ENCODE measurements at regions not wholly inside any gene's neighbourhood (a gene's known extent, or its start where the extent isn't known, plus 50 kb on each side); places are given as distances from the start of the nearest gene placed in this dataset.
"Not testable (repeated sequence)": the region's sequence is repeated elsewhere in the genome, so short reads cannot be mapped to it uniquely, and the experiment has no call there.

DNA sequence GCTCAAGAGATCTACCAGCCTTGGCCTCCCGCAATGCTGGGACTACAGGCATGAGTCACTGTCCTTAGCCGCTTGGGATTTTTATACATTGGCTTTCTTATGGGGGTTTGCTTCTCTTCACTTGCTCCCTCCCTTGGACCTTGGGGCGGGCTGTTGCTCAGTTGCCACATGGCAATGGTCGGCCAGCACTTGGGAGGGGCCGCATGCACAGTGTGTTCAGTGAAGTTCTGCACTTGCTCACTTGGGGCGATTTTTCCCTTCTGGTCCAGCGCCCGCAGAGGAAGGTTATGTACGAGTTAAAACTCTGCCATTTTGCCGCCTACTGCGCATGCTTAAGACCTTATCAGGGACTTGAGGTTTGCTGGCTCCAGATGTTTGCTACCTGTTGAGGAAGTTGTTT, 1367.6 kb upstream of the CDH8 start:
- DNase-seq (ENCODE audit: low read depth), result no peak

DNA sequence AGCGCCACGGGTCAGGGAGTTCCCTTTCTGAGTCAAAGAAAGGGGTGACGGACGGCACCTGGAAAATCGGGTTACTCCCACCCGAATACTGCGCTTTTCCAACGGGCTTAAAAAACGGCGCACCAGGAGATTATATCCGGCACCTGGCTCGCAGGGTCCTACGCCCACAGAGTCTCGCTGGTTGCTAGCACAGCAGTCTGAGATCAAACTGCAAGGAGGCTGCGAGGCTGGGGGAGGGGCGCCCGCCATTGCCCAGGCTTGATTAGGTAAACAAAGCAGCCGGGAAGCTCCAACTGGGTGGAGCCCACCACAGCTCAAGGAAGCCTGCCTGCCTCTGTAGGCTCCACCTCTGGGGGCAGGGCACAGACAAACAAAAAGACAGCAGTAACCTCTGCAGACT, 1352.0 kb upstream of the CDH8 start:
- not testable (repeated sequence) for DNase-seq (ENCODE audit: low read depth)

GRCh38 chr16:63385714-63386432, 1349.6 kb upstream of the CDH8 start:
- DNase-seq (ENCODE audit: low read depth), result no peak

DNA sequence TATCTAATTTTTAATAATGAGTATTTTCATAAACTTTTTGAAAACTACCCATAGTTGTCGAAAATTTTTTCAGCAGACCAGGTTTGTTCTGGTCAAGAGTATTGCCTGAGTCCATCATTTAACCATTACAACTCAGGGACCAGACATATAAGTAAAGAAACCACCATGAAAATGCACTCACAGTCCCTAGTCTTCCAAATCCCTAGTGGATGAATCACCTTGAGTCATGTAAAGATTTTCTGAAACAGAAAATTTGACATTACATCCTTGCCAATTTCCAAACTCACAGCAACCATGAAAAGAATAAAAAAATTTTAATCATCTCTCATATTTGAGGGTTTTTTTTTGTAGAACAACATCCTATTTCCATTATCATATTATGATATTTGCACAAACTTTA, 1337.5 kb upstream of the CDH8 start:
- no peak for DNase-seq (ENCODE audit: low read depth)

- DNase-seq (ENCODE audit: low read depth), result no peak
Observed at GRCh38 chr16:63372815-63373214, 1336.6 kb upstream of the CDH8 start.

DNA sequence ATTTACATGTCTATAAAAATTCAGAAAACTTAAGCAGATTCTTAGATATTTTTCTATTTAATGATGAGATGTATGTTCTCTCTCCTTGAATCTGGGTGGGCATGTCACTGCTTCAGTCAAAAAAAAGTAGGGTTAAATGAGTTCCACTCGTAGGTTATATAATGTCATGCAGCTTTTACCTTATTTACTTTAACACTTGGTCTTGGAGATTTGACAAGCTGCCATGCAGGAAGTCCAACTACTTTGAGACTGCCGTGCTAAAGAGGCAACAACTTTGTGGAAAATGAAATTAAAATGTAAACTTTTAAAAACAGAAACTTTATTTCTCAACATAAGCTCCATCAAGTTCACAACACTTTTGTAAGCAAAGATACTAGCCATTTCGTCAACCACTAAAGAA, 1336.0 kb upstream of the CDH8 start:
- no peak for DNase-seq (ENCODE audit: low read depth)

GRCh38 chr16:63365649-63366304, 1329.5 kb upstream of the CDH8 start:
- no peak for DNase-seq (ENCODE audit: low read depth)

- DNase-seq (ENCODE audit: low read depth), result no peak
Observed at GRCh38 chr16:63363738-63364137, 1327.5 kb upstream of the CDH8 start.

- peak; percentile 33 for DNase-seq (ENCODE audit: low read depth)
Observed at GRCh38 chr16:63361032-63361624, 1324.9 kb upstream of the CDH8 start.

DNA sequence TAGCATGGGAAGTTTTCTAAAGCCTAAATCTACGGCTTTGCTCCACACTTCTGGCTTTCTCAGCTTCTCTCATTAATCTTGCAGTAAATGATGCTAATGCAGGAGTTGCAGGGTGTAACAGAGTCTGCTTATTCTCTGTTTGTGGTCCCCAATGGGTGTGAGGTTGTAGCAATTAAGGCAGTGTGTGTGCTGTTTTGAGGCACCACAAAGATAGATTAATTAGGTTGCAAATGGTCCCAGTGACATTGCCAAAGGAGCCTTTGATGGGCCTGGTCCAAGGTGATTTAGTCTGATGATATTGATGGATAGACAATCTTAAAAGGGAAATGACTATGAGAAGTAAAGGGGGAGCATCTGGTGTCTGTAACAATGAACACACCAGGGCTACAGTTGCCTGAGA, 1313.7 kb upstream of the CDH8 start:
- no peak for DNase-seq (ENCODE audit: low read depth)

DNA sequence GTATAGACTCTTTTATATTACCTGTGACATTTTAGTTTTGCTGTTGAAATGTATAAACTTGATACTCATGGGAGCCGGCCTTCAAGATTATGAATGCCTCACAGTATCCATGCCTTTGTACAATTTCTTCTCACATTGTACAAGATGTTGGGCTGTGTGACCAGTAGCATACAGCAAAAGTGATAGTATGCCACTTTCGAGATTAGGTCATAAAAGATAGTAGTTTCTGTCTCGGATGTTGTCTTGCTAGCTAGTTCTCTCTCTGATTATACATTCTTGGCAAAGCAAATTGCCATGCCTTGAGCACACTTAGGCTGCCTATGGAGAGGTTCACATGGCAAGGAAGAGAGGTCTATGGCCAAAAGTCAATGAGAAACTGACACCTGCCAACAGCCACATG, 1309.8 kb upstream of the CDH8 start:
- no peak for DNase-seq (ENCODE audit: low read depth)

GRCh38 chr16:63337264-63337663, 1301.0 kb upstream of the CDH8 start:
- no peak for DNase-seq (ENCODE audit: low read depth)

DNA sequence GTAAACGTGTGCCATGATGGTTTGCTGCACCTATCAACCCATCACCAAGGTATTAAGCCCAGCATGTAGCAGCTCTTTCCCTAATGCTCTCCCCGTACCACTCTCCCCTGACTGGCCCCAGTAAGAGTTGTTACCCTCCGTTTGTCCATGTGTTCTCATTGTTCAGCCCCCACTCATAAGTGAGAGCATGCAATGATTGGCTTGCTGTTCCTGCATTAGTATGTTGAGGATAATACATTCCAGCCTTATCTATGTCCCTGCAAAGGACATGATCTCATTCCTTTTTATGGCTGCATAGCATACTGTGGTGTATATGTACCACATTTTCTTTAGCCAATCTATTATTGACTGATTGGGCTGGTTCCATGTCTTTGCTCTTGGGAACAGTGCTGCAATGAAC, 1294.9 kb upstream of the CDH8 start:
- no peak for DNase-seq (ENCODE audit: low read depth)

- no peak for DNase-seq (ENCODE audit: low read depth)
Observed at GRCh38 chr16:63326736-63327339, 1290.6 kb upstream of the CDH8 start.

DNA sequence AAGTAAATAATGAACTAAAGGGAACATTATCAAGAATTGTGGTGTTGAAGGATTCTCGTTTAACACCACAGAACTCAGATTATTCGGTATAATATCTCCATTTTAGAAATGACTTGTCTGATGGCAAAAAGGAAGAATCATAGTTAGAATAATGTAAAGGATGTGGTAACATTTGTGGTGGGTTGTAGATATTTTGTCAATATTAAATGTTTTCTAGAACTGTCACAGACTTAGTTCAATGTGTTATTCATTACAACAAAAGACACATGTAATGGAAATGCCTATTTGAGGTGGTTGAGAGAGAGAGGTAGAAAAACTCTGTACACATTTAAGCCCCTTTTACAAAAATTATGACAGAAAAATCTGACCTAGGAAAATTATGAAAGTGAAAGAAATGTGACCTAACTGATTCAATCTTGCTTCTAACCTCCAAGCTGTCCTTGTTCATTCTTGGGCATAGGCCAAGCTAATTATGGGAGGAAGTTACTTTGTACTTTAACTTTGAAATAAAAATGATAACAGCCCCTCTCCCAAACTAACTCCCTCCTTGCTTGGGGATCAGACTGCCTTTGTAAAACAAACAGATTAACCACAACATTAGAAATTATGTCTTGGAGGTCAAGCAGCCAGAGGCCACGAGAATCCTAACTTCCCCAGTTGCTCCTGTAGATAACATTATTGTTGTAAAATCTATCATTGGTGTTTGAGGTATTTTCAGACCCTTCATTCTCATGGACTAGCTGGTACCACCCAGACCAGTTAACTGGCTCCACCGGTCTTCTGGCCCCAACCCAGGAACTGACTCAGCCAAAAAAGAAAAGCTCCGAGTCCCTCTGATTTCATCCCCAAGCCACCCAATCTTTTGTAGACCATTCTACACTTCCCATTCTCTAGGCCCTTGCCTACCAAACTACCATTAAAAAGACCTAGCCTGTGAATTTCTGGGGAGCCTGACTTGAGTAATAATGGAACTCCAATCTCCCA, 1287.8 kb upstream of the CDH8 start:
- no peak for DNase-seq (ENCODE audit: low read depth)

GRCh38 chr16:63323055-63323454, 1286.8 kb upstream of the CDH8 start:
- DNase-seq (ENCODE audit: low read depth), result peak; percentile 10

- no peak for DNase-seq (ENCODE audit: low read depth)
Observed at GRCh38 chr16:63315229-63315628, 1279.0 kb upstream of the CDH8 start.

DNA sequence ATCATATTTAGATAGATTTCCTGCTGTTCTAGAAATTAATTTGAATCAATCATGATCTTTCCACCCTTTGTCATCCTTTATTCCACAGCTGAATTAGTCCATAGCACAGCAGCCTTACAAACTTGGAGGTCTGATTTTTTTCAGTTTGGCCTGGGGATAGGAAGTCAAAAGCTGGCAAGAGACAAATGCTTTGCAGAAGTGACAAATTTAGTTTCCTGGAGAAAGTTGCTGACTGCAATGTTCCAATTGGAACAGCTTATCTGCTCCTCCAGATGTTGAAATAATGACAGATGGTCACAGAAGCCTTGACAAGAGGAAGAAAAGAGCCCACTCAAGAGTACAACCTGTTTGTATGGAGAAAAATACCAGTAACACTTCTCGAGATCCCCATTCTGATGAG, 1276.1 kb upstream of the CDH8 start:
- no peak for DNase-seq (ENCODE audit: low read depth)

DNA sequence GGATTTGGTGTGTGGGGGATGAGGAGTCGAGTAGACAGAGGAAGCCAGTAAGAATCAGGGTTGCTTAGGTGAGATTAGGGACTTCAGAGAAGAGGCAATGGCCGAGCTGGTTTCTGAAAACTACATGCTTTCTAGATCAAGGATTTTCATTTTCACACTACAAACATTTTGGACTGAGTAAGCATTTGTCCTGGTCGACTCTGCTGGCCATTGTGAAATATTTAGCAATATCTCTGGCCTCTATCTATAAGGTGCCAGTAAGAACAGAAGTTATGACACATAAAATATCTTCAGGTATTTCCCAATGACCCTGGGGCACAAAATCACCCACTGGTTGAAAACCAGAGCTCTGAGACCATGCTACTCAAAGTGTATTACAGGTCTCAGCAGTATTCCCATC, 1275.1 kb upstream of the CDH8 start:
- no peak for DNase-seq (ENCODE audit: low read depth)

DNA sequence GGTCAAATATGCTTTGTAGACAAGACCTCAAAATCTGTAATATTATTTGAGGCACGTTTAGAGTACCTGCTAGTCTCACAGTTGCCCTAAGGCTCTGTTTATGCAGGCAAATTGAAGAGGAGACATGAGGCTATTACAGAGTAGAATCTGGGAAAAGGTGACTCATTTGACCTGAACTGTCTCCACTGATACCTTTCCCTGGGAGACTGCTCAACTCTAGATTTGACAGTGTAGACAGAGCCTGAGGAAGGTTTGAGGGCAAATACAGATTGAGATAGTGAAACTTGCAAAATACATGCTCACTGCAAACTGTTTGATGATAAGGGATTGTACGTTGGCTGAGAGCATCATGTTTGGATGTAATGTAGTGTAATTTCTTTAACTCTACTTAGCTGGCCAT, 1266.6 kb upstream of the CDH8 start:
- DNase-seq (ENCODE audit: low read depth), result no peak

DNA sequence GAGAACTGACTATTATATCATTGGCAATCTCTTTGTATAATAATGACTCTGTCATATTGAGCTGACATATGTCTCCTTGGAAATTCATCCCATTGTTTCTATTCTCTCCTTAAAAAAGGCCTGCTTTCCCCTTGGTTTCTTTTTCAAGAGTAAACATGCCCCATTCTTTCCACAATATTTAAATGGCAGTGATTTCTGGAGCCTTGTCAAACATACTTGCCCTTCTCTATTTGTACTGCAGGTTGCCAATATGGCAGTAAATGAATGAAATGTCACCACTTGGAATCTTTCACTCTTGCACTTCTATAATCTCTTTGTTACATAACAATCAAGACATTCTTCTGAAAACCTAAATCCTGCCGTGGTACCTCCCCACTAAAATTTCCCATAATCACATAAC, 1265.1 kb upstream of the CDH8 start:
- no peak for DNase-seq (ENCODE audit: low read depth)

Measured in HT1080 (cell line).